Neuronal stem cell (in vitro differentiated cells): ENCODE measurements at regions not wholly inside any gene's neighbourhood (a gene's known extent, or its start where the extent isn't known, plus 50 kb on each side); places are given as distances from the start of the nearest gene placed in this dataset.
A peak's percentile ranks its signal among the peaks of the same experiment; 100 is the strongest.

Source experiments
- DNase-seq: peaks from one replicate; pipeline ENCODE4 v3.0.0-alpha.2; 2013; ENCODE audit warnings: low spot score
- H2AFZ ChIP-seq: one replicate; pipeline ENCODE4 v1.6.1; 2013; ENCODE audit warnings: mild to moderate bottlenecking, low read length, inconsistent platforms
- H2AK5ac ChIP-seq: 2 replicates; pipeline ENCODE4 v1.6.1; 2013; ENCODE audit warnings: low read depth, mild to moderate bottlenecking, inconsistent platforms, low read length, moderate library complexity, mixed read lengths
- H2BK120ac ChIP-seq: 2 replicates; pipeline ENCODE4 v1.6.1; 2013; ENCODE audit warnings: low read depth, mild to moderate bottlenecking, inconsistent platforms, low read length, moderate library complexity, mixed read lengths
- H2BK12ac ChIP-seq: one replicate; pipeline ENCODE4 v1.6.1; 2013; ENCODE audit warnings: low read length, inconsistent platforms
- H2BK15ac ChIP-seq: 2 replicates; pipeline ENCODE4 v1.6.1; 2013; ENCODE audit warnings: mild to moderate bottlenecking, low read length, inconsistent platforms, mixed read lengths
- H2BK5ac ChIP-seq: one replicate; pipeline ENCODE4 v1.6.1; 2013; ENCODE audit warnings: inconsistent platforms, mild to moderate bottlenecking, low read length, moderate library complexity
- H3K14ac ChIP-seq: one replicate; pipeline ENCODE4 v1.6.1; 2013; ENCODE audit warnings: low read length, inconsistent platforms
- H3K18ac ChIP-seq: 2 replicates; pipeline ENCODE4 v1.6.1; 2013; ENCODE audit warnings: low read length, inconsistent platforms
- H3K23ac ChIP-seq: 2 replicates; pipeline ENCODE4 v1.6.1; 2013; ENCODE audit warnings: low read depth, mild to moderate bottlenecking, mixed read lengths, low read length, inconsistent platforms; ENCODE audit not compliant: poor library complexity
- H3K27ac ChIP-seq: replicated peaks from 3 replicates; pipeline ENCODE4 v1.5.1; 2013; ENCODE audit warnings: low read length, inconsistent platforms
- H3K27me3 ChIP-seq, 3 experiments: 2 replicates each; pipeline ENCODE4 v1.6.1; 2013; ENCODE audit warnings: low read length in 3 of 3, mild to moderate bottlenecking in 2 of 3, inconsistent platforms in 1 of 3, low read depth in 1 of 3, mixed read lengths in 1 of 3, moderate library complexity in 1 of 3; ENCODE audit not compliant: control insufficient read depth in 3 of 3, insufficient read depth in 3 of 3
- H3K36me3 ChIP-seq, 2 donors: replicated peaks in 1 of 2; 2 replicates each; pipeline ENCODE4 v1.6.1; 2013; ENCODE audit warnings: low read length in 2 of 2; ENCODE audit not compliant: control insufficient read depth in 2 of 2, insufficient read depth in 2 of 2
- H3K4ac ChIP-seq: 2 replicates; pipeline ENCODE4 v1.6.1; 2013; ENCODE audit warnings: inconsistent platforms, mild to moderate bottlenecking, low read length, moderate library complexity
- H3K4me1 ChIP-seq, 2 donors: 1 replicate in 1 of 2; 2 replicates in 1 of 2; pipeline ENCODE4 v1.6.1; 2013; ENCODE audit warnings: low read length in 2 of 2, low read depth in 1 of 2; ENCODE audit not compliant: control insufficient read depth in 2 of 2, insufficient read depth in 1 of 2
- H3K4me2 ChIP-seq: one replicate; pipeline ENCODE4 v1.6.1; 2013; ENCODE audit warnings: mild to moderate bottlenecking, low read length, inconsistent platforms; ENCODE audit not compliant: insufficient read depth, poor library complexity, severe bottlenecking
- H3K4me3 ChIP-seq, 2 donors: 2 replicates each; pipeline ENCODE4 v1.5.1; 2013; ENCODE audit warnings: low read length in 2 of 2, mild to moderate bottlenecking in 2 of 2, inconsistent platforms in 1 of 2, moderate library complexity in 1 of 2
- H3K79me1 ChIP-seq: one replicate; pipeline ENCODE4 v1.6.1; 2013; ENCODE audit warnings: low read depth, mild to moderate bottlenecking, inconsistent platforms, low read length, moderate library complexity
- H3K9ac ChIP-seq: one replicate; pipeline ENCODE4 v1.6.1; 2013; ENCODE audit warnings: mild to moderate bottlenecking, low read depth, low read length, inconsistent platforms; ENCODE audit not compliant: poor library complexity
- H3K9me3 ChIP-seq, 2 donors: replicated peaks in 1 of 2; 2 replicates each; pipeline versions ENCODE3 to v1.6.1; 2013; ENCODE audit warnings: low read length in 2 of 2, mild to moderate bottlenecking in 2 of 2, inconsistent platforms in 1 of 2, low read depth in 1 of 2, mixed read lengths in 1 of 2, moderate library complexity in 1 of 2; ENCODE audit not compliant: control insufficient read depth in 2 of 2, insufficient read depth in 1 of 2
- H4K8ac ChIP-seq: one replicate; pipeline ENCODE4 v1.6.1; 2013; ENCODE audit warnings: low read depth, mild to moderate bottlenecking, inconsistent platforms, low read length, moderate library complexity
- H4K91ac ChIP-seq: one replicate; pipeline ENCODE4 v1.6.1; 2013; ENCODE audit warnings: low read length, low read depth, mild to moderate bottlenecking, inconsistent platforms; ENCODE audit not compliant: poor library complexity
- WGBS, 2 donors: extraction: QIAGEN DNeasy Blood & Tissue Kit; methylation state at CpG; one replicate each; pipeline ENCODE4 v1.1.7; 2013; ENCODE audit warnings: missing lambda C conversion rate in 2 of 2, mixed read lengths in 1 of 2; ENCODE audit not compliant: insufficient read length in 2 of 2, insufficient replicate concordance in 1 of 2; ENCODE audit errors: extremely low coverage in 2 of 2; 5-methylcytosine and 5-hydroxymethylcytosine counted together

DNA sequence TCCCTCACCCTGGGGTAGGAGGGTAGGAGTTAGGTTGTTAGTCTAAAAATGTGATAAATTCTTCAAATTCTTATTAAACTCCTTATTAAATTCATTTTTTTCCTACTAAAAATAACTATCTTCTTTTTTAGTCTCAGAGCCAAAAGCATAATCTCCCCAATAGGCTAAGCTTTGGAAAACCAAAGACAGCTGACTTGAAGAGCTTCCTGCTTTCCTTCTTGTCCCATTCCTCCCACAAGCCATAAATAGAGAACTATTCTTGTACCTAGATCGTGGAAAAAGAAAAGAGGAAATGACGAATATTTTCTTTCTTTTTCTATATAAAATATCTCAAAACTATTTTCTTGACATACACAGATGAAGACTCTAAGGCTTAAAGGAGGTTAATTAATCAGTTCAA is 486.9 kb downstream of the CDH8 start:
- Histone ChIP-seq H2BK12ac (no peak overlapping the region), H2AFZ (no peak overlapping the region), H3K4me2 (no peak overlapping the region), H3K27ac (no peak overlapping the region), H3K9ac (no peak overlapping the region), H3K4ac (no peak overlapping the region), H3K27me3 (no peaks in the 10 kb centered on the region), H3K23ac (no peak overlapping the region), H2BK5ac (no peak overlapping the region), H3K36me3 (no peaks in the 10 kb centered on the region), H2BK120ac (no peak overlapping the region), H3K4me3 (no peak overlapping the region), H3K14ac (no peak overlapping the region), H4K8ac (no peak overlapping the region), H3K18ac (no peak overlapping the region), H3K9me3 (no peaks in the 10 kb centered on the region), H3K4me1 (peaks cover 0 to under 1% of the 10 kb centered on the region in 2 donors), H2BK15ac (no peak overlapping the region), H3K79me1 (no peaks in the 10 kb centered on the region), H4K91ac (no peak overlapping the region), H2AK5ac (no peak overlapping the region)
- no peak for DNase-seq
- no CpG with 5 or more reads among the region's 2 CpGs for WGBS, 2 donors

DNA sequence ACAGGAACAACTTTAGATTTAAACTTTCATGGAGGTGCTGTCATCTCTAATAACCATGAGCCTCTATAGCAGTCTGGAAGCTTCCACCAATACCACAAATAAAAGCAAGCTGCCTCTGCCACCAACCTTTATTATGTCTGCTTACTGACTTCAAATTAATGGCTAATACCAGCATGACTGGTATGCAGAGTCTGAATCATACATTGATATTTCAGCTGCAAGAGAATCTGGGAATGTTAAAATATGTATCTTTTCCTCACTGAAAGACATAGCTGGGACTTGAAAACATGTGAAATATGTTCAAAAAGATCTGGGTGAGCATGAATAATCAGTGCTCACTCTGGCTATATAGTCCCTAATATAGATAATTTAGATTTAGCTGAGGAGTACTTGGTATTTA is 488.6 kb downstream of the CDH8 start:
- Histone ChIP-seq H4K91ac (no peak overlapping the region), H3K18ac (no peak overlapping the region), H3K36me3 (no peaks in the 10 kb centered on the region), H3K27ac (no peak overlapping the region), H3K14ac (no peak overlapping the region), H2AFZ (no peak overlapping the region), H3K9me3 (no peaks in the 10 kb centered on the region), H2BK15ac (no peak overlapping the region), H3K4me3 (no peak overlapping the region), H2BK5ac (no peak overlapping the region), H3K4me1 (peaks cover 0 to 2% of the 10 kb centered on the region in 2 donors), H3K79me1 (no peaks in the 10 kb centered on the region), H3K23ac (no peak overlapping the region), H3K9ac (no peak overlapping the region), H3K4ac (no peak overlapping the region), H2AK5ac (no peak overlapping the region), H3K27me3 (no peaks in the 10 kb centered on the region), H2BK12ac (no peak overlapping the region), H2BK120ac (no peak overlapping the region), H4K8ac (no peak overlapping the region), H3K4me2 (no peak overlapping the region)
- DNase-seq, result no peak

GRCh38 chr16:61544165-61544564 is 492.1 kb downstream of the CDH8 start:
- Histone ChIP-seq H2BK15ac (no peak overlapping the region), H3K4me2 (no peak overlapping the region), H2AK5ac (no peak overlapping the region), H4K8ac (no peak overlapping the region), H3K23ac (no peak overlapping the region), H2BK120ac (no peak overlapping the region), H3K79me1 (no peaks in the 10 kb centered on the region), H3K27ac (no peak overlapping the region), H3K18ac (no peak overlapping the region), H2BK12ac (no peak overlapping the region), H3K4ac (no peak overlapping the region), H3K4me1 (peaks cover 2 to 10% of the 10 kb centered on the region in 2 donors), H3K9me3 (no peaks in the 10 kb centered on the region), H3K36me3 (no peaks in the 10 kb centered on the region), H2BK5ac (no peak overlapping the region), H3K14ac (no peak overlapping the region), H3K4me3 (no peak overlapping the region), H4K91ac (no peak overlapping the region), H3K9ac (no peak overlapping the region), H2AFZ (peak overlapping the region; percentile 68), H3K27me3 (no peaks in the 10 kb centered on the region)
- no CpG with 5 or more reads among the region's 2 CpGs for WGBS, 2 donors
- DNase-seq, result no peak

DNA sequence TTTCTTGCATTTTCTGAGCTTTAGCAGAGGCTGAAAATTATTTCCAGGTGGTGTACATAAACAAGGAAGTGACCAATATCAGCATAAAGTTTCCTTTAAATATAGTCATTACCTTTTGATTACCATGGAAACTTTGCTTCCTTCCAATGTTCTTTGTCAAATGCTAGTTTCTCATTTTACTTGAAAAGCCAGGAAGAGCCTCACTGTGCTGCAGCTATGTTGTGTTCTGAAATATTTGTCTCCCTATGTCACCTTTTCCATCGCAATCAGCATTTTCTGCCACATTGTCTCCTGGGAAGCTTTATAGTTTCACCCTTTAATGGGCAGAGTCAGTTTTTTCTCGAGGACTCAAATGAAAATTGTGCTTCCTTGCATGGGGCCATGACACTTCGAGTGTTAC is 496.0 kb downstream of the CDH8 start:
- no peak overlapping the region for H3K18ac ChIP-seq
- no CpG with 5 or more reads among the region's 3 CpGs for WGBS, 2 donors
- H2BK12ac ChIP-seq, result no peak overlapping the region
- no peak overlapping the region for H2BK120ac ChIP-seq
- H3K9ac ChIP-seq, result no peak overlapping the region
- H3K27me3 ChIP-seq, result no peaks in the 10 kb centered on the region
- H4K8ac ChIP-seq, result no peak overlapping the region
- H3K4ac ChIP-seq, result no peak overlapping the region
- H2BK15ac ChIP-seq, result no peak overlapping the region
- H3K4me3 ChIP-seq, result no peak overlapping the region
- peak overlapping the region; percentile 76 for H2AFZ ChIP-seq
- H2BK5ac ChIP-seq, result no peak overlapping the region
- no peak overlapping the region for H4K91ac ChIP-seq
- no peak overlapping the region for H3K23ac ChIP-seq
- peaks cover 2 to 10% of the 10 kb centered on the region in 2 donors for H3K4me1 ChIP-seq
- H3K79me1 ChIP-seq, result no peaks in the 10 kb centered on the region
- H3K4me2 ChIP-seq, result no peak overlapping the region
- DNase-seq, result no peak
- no peak overlapping the region for H2AK5ac ChIP-seq
- no peaks in the 10 kb centered on the region for H3K36me3 ChIP-seq
- no peaks in the 10 kb centered on the region for H3K9me3 ChIP-seq
- H3K27ac ChIP-seq, result no peak overlapping the region
- no peak overlapping the region for H3K14ac ChIP-seq
